H1 (cell line): ENCODE measurements at regions not wholly inside any gene's neighbourhood (a gene's known extent, or its start where the extent isn't known, plus 50 kb on each side); places are given as distances from the start of the nearest gene placed in this dataset.

ENCODE experiments used
- RAD21 ChIP-seq, 2 experiments: IDR thresholded peaks in 1 of 2; conservative IDR thresholded peaks in 1 of 2; 2 replicates each; pipeline ENCODE4 v1.6.1; 2011; ENCODE audit warnings: low read depth in 2 of 2, low read length in 2 of 2, improper control_type of control experiment in 1 of 2, inconsistent platforms in 1 of 2, mild to moderate bottlenecking in 1 of 2, moderate library complexity in 1 of 2
- TF ChIP-seq, protein P1 (sequence below): fragments of 300-600 bp; sonication (generic); IDR thresholded peaks from 2 replicates; pipeline ENCODE4 v1.7.1; 2012; ENCODE audit warnings: low read length, moderate library complexity, mild to moderate bottlenecking, inconsistent platforms; ENCODE audit not compliant: insufficient replicate concordance

DNA sequence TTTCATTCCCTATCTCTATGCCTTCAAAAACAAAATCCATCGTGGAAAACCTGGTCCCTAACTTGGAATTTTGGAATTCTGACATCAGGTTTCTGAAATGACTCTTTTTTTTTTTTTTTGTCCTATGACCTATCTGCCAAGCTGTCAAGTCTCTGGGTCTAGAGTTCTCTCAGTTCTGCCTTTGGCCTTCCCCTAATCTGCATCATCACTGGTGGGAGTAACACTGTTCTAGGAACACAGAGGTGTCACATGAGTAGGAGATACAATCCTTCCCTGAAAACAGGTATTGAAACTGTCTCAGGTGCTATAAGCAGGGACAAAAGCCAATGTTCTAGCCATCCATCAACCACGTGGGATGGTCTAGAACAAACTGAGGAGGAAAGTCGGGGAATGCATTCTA, 142.0 kb upstream of the ATP1B1 start (continued):
- TF ChIP-seq, protein P1, sequence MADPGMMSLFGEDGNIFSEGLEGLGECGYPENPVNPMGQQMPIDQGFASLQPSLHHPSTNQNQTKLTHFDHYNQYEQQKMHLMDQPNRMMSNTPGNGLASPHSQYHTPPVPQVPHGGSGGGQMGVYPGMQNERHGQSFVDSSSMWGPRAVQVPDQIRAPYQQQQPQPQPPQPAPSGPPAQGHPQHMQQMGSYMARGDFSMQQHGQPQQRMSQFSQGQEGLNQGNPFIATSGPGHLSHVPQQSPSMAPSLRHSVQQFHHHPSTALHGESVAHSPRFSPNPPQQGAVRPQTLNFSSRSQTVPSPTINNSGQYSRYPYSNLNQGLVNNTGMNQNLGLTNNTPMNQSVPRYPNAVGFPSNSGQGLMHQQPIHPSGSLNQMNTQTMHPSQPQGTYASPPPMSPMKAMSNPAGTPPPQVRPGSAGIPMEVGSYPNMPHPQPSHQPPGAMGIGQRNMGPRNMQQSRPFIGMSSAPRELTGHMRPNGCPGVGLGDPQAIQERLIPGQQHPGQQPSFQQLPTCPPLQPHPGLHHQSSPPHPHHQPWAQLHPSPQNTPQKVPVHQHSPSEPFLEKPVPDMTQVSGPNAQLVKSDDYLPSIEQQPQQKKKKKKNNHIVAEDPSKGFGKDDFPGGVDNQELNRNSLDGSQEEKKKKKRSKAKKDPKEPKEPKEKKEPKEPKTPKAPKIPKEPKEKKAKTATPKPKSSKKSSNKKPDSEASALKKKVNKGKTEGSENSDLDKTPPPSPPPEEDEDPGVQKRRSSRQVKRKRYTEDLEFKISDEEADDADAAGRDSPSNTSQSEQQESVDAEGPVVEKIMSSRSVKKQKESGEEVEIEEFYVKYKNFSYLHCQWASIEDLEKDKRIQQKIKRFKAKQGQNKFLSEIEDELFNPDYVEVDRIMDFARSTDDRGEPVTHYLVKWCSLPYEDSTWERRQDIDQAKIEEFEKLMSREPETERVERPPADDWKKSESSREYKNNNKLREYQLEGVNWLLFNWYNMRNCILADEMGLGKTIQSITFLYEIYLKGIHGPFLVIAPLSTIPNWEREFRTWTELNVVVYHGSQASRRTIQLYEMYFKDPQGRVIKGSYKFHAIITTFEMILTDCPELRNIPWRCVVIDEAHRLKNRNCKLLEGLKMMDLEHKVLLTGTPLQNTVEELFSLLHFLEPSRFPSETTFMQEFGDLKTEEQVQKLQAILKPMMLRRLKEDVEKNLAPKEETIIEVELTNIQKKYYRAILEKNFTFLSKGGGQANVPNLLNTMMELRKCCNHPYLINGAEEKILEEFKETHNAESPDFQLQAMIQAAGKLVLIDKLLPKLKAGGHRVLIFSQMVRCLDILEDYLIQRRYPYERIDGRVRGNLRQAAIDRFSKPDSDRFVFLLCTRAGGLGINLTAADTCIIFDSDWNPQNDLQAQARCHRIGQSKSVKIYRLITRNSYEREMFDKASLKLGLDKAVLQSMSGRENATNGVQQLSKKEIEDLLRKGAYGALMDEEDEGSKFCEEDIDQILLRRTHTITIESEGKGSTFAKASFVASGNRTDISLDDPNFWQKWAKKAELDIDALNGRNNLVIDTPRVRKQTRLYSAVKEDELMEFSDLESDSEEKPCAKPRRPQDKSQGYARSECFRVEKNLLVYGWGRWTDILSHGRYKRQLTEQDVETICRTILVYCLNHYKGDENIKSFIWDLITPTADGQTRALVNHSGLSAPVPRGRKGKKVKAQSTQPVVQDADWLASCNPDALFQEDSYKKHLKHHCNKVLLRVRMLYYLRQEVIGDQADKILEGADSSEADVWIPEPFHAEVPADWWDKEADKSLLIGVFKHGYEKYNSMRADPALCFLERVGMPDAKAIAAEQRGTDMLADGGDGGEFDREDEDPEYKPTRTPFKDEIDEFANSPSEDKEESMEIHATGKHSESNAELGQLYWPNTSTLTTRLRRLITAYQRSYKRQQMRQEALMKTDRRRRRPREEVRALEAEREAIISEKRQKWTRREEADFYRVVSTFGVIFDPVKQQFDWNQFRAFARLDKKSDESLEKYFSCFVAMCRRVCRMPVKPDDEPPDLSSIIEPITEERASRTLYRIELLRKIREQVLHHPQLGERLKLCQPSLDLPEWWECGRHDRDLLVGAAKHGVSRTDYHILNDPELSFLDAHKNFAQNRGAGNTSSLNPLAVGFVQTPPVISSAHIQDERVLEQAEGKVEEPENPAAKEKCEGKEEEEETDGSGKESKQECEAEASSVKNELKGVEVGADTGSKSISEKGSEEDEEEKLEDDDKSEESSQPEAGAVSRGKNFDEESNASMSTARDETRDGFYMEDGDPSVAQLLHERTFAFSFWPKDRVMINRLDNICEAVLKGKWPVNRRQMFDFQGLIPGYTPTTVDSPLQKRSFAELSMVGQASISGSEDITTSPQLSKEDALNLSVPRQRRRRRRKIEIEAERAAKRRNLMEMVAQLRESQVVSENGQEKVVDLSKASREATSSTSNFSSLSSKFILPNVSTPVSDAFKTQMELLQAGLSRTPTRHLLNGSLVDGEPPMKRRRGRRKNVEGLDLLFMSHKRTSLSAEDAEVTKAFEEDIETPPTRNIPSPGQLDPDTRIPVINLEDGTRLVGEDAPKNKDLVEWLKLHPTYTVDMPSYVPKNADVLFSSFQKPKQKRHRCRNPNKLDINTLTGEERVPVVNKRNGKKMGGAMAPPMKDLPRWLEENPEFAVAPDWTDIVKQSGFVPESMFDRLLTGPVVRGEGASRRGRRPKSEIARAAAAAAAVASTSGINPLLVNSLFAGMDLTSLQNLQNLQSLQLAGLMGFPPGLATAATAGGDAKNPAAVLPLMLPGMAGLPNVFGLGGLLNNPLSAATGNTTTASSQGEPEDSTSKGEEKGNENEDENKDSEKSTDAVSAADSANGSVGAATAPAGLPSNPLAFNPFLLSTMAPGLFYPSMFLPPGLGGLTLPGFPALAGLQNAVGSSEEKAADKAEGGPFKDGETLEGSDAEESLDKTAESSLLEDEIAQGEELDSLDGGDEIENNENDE: no peak
- no peak for TF ChIP-seq RAD21 (IDR thresholded peaks at IDR 0.05 in 1 of 2, conservative IDR thresholded peaks at IDR 0.05 in 1 of 2; ENCODE audit: low read depth in 2 of 2, low read length in 2 of 2)
